ENCODE measurements at regions not wholly inside any gene's neighbourhood (a gene's known extent, or its start where the extent isn't known, plus 50 kb on each side); places are given as distances from the start of the nearest gene placed in this dataset.
A peak's percentile ranks its signal among the peaks of the same experiment; 100 is the strongest.
"Not testable (repeated sequence)": the region's sequence is repeated elsewhere in the genome, so short reads cannot be mapped to it uniquely, and the experiment has no call there.

- no peak for TF ChIP-seq CTCF (IDR thresholded peaks at IDR 0.05)
- no peaks in the 10 kb centered on the region for H3K4me1 ChIP-seq
- H3K27me3 ChIP-seq: no peaks in the 10 kb centered on the region
- intact Hi-C loops (cut with DNase I): loop anchor here (10.0 kb wide), 1 partner anchor 695 kb away; no protein-coding TSS in a partner anchor
- no peaks in the 10 kb centered on the region for H3K9me3 ChIP-seq
- no peaks in the 10 kb centered on the region for H3K36me3 ChIP-seq
- no peak overlapping the region for H3K4me3 ChIP-seq
- no peak overlapping the region for H3K27ac ChIP-seq
- DNase-seq (ENCODE audit: low spot score in 2 of 2): no peak
Measured at GRCh38 chr2:40690036-40690435, 238.1 kb upstream of the SLC8A1 start.

GRCh38 chr2:40690525-40690924, 238.6 kb upstream of the SLC8A1 start:
- no peaks in the 10 kb centered on the region for H3K9me3 ChIP-seq
- H3K4me3 ChIP-seq: no peak overlapping the region
- no peak for TF ChIP-seq CTCF (IDR thresholded peaks at IDR 0.05)
- intact Hi-C loops (cut with DNase I): loop anchor here (10.0 kb wide), 1 partner anchor 696 kb away; no protein-coding TSS in a partner anchor
- peak overlapping the region in 1 of 2 donors; percentile 24 for H3K27ac ChIP-seq
- H3K27me3 ChIP-seq: no peaks in the 10 kb centered on the region
- no peaks in the 10 kb centered on the region for H3K36me3 ChIP-seq
- H3K4me1 ChIP-seq: no peaks in the 10 kb centered on the region
- DNase-seq (ENCODE audit: low spot score in 2 of 2): no peak

GRCh38 chr2:40700231-40700954, 248.5 kb upstream of the SLC8A1 start:
- H3K4me3 ChIP-seq: no peak overlapping the region
- H3K27ac ChIP-seq: no peak overlapping the region
- TF ChIP-seq CTCF (IDR thresholded peaks at IDR 0.05): no peak
- H3K9me3 ChIP-seq: no peaks in the 10 kb centered on the region
- H3K4me1 ChIP-seq: no peaks in the 10 kb centered on the region
- no peaks in the 10 kb centered on the region for H3K36me3 ChIP-seq
- H3K27me3 ChIP-seq: no peaks in the 10 kb centered on the region
- intact Hi-C loops (cut with DNase I): no loop called here
- no peak for DNase-seq (ENCODE audit: low spot score in 2 of 2)

- H3K27ac ChIP-seq; H3K4me3 ChIP-seq; H3K4me1 ChIP-seq; intact Hi-C loops (cut with DNase I); DNase-seq (ENCODE audit: low spot score in 2 of 2); H3K27me3 ChIP-seq; H3K36me3 ChIP-seq; H3K9me3 ChIP-seq: not testable (repeated sequence)
Measured at GRCh38 chr2:40712197-40712894, 260.5 kb upstream of the SLC8A1 start.

GRCh38 chr2:40716879-40717278, 265.0 kb upstream of the SLC8A1 start:
- no peak for DNase-seq (ENCODE audit: low spot score in 2 of 2)
- H3K4me3 ChIP-seq: no peak overlapping the region
- H3K9me3 ChIP-seq: no peaks in the 10 kb centered on the region
- H3K36me3 ChIP-seq: no peaks in the 10 kb centered on the region
- no peaks in the 10 kb centered on the region for H3K4me1 ChIP-seq
- intact Hi-C loops (cut with DNase I): no loop called here
- no peaks in the 10 kb centered on the region for H3K27me3 ChIP-seq
- H3K27ac ChIP-seq: no peak overlapping the region
- no peak for TF ChIP-seq CTCF (IDR thresholded peaks at IDR 0.05)

- Histone ChIP-seq H3K4me3 (no peak overlapping the region), H3K9me3 (no peaks in the 10 kb centered on the region), H3K27me3 (no peaks in the 10 kb centered on the region), H3K27ac (no peak overlapping the region), H3K4me1 (no peaks in the 10 kb centered on the region), H3K36me3 (no peaks in the 10 kb centered on the region)
- TF ChIP-seq CTCF (IDR thresholded peaks at IDR 0.05): no peak
- no peak for DNase-seq (ENCODE audit: low spot score in 2 of 2)
- intact Hi-C loops (cut with DNase I): no loop called here
Measured at GRCh38 chr2:40719414-40719813, 267.5 kb upstream of the SLC8A1 start.

All from ascending aorta (tissue), 2 donors.